Right lobe of liver (tissue), 4 donors: ENCODE measurements at regions not wholly inside any gene's neighbourhood (a gene's known extent, or its start where the extent isn't known, plus 50 kb on each side); places are given as distances from the start of the nearest gene placed in this dataset.
A peak's percentile ranks its signal among the peaks of the same experiment; 100 is the strongest.

Experiments used
- CTCF ChIP-seq, 4 donors: fragments of 200-600 bp in 3 of 4; fragments of 450-650 bp in 1 of 4; IDR thresholded peaks; one replicate each; pipeline versions ENCODE4 v1.5.1 to v1.8.0; 2016 to 2022; ENCODE audit warnings: antibody characterized with exemption in 4 of 4, mild to moderate bottlenecking in 2 of 4
- POLR2A ChIP-seq: fragments of 450-650 bp; IDR thresholded peaks from one replicate; pipeline ENCODE4 v1.6.1; 2017; ENCODE audit warnings: antibody characterized with exemption, mild to moderate bottlenecking
- donor health status: DM: no; HTN: no; CAD: no.
- donor health status: DM: no; HTN: no; CAD: no.
- donor health status: DM: no; HTN: yes; CAD: no.

GRCh38 chr4:26069218-26069617 is 155.2 kb downstream of the SMIM20 start:
- TF ChIP-seq CTCF (IDR thresholded peaks at IDR 0.05), result peak in 1 of 4 donors; percentile 30
- no peak for TF ChIP-seq POLR2A
